GM12865 (cell line): ENCODE measurements at regions not wholly inside any gene's neighbourhood (a gene's known extent, or its start where the extent isn't known, plus 50 kb on each side); places are given as distances from the start of the nearest gene placed in this dataset.

ENCODE experiments used
- DNase-seq: peaks from one replicate; pipeline ENCODE4 v3.0.0; 2010; ENCODE audit warnings: low read depth
- H3K4me3 ChIP-seq: 2 replicates; pipeline ENCODE4 v1.5.1; 2011; ENCODE audit warnings: mild to moderate bottlenecking, low read depth, low read length, control low read depth
- CTCF ChIP-seq: IDR thresholded peaks from 2 replicates; pipeline ENCODE4 v1.5.1; 2011; ENCODE audit warnings: low read length, control low read depth, low read depth, inconsistent platforms; ENCODE audit not compliant: insufficient read depth; ENCODE audit errors: missing control alignments

- DNase-seq, result no peak
- no peak overlapping the region for H3K4me3 ChIP-seq
- no peak for TF ChIP-seq CTCF
Measured at GRCh38 chr3:165343185-165343584, 147.0 kb upstream of the SLITRK3 start.

GRCh38 chr3:165339753-165340152, 143.6 kb upstream of the SLITRK3 start:
- peak; percentile 19 for TF ChIP-seq CTCF
- H3K4me3 ChIP-seq, result no peak overlapping the region
- peak; percentile 12 for DNase-seq

- no peak overlapping the region for H3K4me3 ChIP-seq
- DNase-seq, result no peak
Measured at GRCh38 chr3:165336786-165337185, 140.6 kb upstream of the SLITRK3 start.

More at GRCh38 chr3:165336786-165337185, 140.6 kb upstream of the SLITRK3 start:
- TF ChIP-seq CTCF, result no peak
